Kidney (tissue), 13 donors: ENCODE measurements at regions not wholly inside any gene's neighbourhood (a gene's known extent, or its start where the extent isn't known, plus 50 kb on each side); places are given as distances from the start of the nearest gene placed in this dataset.

Experiments
- DNase-seq, 5 donors: peaks; one replicate each; pipeline ENCODE4 v3.0.0-alpha.2; 2013 to 2020
- FAIRE-seq: peaks from 2 replicates; lab custom pipeline; 2012; peaks lifted over from hg19 to GRCh38; lab: Jason Lieb, UNC
- H3K27ac ChIP-seq, 2 donors: one replicate each; pipeline ENCODE4 v1.7.0; 2013; ENCODE audit warnings: low read depth in 2 of 2, low read length in 2 of 2, inconsistent platforms in 1 of 2
- H3K27me3 ChIP-seq: one replicate; pipeline ENCODE4 v1.7.1; 2013; ENCODE audit warnings: low read length, inconsistent platforms; ENCODE audit not compliant: control insufficient read depth, insufficient read depth
- H3K36me3 ChIP-seq, 3 donors: one replicate each; pipeline versions ENCODE4 v1.7.0 to v1.7.1; 2013; ENCODE audit warnings: low read length in 3 of 3, control low read depth in 1 of 3, inconsistent platforms in 1 of 3; ENCODE audit not compliant: insufficient read depth in 3 of 3, control insufficient read depth in 2 of 3
- H3K4me1 ChIP-seq, 3 donors: one replicate each; pipeline versions ENCODE4 v1.7.0 to v1.7.1; 2013; ENCODE audit warnings: low read length in 3 of 3, inconsistent platforms in 1 of 3, low read depth in 1 of 3; ENCODE audit not compliant: control insufficient read depth in 2 of 3, insufficient read depth in 2 of 3
- H3K4me3 ChIP-seq, 3 donors: one replicate each; pipeline versions ENCODE4 v1.7.0 to v1.8.1; 2013; ENCODE audit warnings: low read length in 3 of 3, control low read depth in 1 of 3, inconsistent platforms in 1 of 3
- H3K9ac ChIP-seq, 3 donors: one replicate each; pipeline versions ENCODE4 v1.7.0 to v1.7.1; 2013; ENCODE audit warnings: low read length in 3 of 3, control low read depth in 1 of 3, inconsistent platforms in 1 of 3
- H3K9me3 ChIP-seq, 3 donors: one replicate each; pipeline versions ENCODE4 v1.7.0 to v1.7.1; 2013; ENCODE audit warnings: low read length in 3 of 3, control low read depth in 1 of 3, inconsistent platforms in 1 of 3; ENCODE audit not compliant: control insufficient read depth in 2 of 3, insufficient read depth in 1 of 3
- intact Hi-C: fragments of 100-400 bp; cut with DNase I; formaldehyde crosslinking; loops from one replicate; pipeline ENCODE4 v1.11.1; 2022
- TF ChIP-seq, protein P1 (sequence below): IDR thresholded peaks from 3 replicates; pipeline ENCODE4 v1.5.1; 2012; ENCODE audit warnings: mild to moderate bottlenecking, moderate library complexity, borderline replicate concordance; ENCODE audit not compliant: insufficient read depth; ENCODE audit errors: extremely low read depth
- donor health status: control.
- donor health status: control.
- donor health status: control.
- donor health status: control.
- donor health status: control.
- donor health status: DM: yes; HTN: yes; CAD: no.
- donor health status: Normal renal cell carcinoma (clear cell type).

DNA sequence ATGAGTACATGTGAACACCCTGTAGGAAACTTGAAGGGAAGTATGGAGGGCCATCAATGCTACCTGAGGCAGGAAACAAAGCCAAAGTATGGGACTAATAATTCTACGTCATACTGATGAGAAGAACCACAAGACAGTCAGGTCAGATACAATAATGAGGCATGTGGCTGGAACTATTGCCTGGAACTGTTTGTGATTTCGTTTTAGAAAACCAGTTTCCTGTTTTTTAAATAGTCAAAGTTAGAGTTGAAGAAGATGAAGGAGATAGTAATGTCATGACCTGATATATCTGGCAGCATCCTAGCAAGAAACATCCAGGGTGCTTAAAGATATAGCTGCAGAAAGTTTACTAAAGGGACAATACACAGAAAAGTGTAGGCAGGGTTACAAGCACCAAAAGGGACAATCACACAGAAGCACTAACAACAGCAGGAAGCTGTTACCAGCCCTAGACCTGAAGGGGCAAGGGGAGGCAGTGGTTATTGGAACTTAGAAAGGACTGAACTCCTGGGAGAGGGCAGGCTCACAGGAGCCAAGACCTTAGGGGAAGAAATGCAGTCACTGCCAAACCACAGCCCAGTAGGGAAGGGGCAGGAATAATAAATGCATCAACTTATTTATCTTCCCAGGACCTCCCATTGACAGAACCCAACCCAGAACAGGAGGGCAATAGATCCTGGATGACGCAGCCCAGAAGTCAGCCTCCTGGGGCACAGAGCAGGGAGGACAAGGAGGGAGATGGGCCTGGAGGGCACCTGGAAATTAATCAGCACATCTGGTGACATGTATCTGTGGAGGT, 302.1 kb upstream of the STT3B start:
- H3K27me3 ChIP-seq: no peaks in the 10 kb centered on the region
- H3K36me3 ChIP-seq: no peaks in the 10 kb centered on the region
- no peak overlapping the region for H3K9ac ChIP-seq
- TF ChIP-seq, protein P1, sequence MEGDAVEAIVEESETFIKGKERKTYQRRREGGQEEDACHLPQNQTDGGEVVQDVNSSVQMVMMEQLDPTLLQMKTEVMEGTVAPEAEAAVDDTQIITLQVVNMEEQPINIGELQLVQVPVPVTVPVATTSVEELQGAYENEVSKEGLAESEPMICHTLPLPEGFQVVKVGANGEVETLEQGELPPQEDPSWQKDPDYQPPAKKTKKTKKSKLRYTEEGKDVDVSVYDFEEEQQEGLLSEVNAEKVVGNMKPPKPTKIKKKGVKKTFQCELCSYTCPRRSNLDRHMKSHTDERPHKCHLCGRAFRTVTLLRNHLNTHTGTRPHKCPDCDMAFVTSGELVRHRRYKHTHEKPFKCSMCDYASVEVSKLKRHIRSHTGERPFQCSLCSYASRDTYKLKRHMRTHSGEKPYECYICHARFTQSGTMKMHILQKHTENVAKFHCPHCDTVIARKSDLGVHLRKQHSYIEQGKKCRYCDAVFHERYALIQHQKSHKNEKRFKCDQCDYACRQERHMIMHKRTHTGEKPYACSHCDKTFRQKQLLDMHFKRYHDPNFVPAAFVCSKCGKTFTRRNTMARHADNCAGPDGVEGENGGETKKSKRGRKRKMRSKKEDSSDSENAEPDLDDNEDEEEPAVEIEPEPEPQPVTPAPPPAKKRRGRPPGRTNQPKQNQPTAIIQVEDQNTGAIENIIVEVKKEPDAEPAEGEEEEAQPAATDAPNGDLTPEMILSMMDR: no peak
- FAIRE-seq (no peak), DNase-seq (no peak)
- no peak overlapping the region for H3K27ac ChIP-seq
- no peaks in the 10 kb centered on the region for H3K9me3 ChIP-seq
- intact Hi-C loops: no loop called here
- no peak overlapping the region for H3K4me3 ChIP-seq
- peaks cover 0 to 2% (median 0%) of the 10 kb centered on the region in 3 donors for H3K4me1 ChIP-seq

DNA sequence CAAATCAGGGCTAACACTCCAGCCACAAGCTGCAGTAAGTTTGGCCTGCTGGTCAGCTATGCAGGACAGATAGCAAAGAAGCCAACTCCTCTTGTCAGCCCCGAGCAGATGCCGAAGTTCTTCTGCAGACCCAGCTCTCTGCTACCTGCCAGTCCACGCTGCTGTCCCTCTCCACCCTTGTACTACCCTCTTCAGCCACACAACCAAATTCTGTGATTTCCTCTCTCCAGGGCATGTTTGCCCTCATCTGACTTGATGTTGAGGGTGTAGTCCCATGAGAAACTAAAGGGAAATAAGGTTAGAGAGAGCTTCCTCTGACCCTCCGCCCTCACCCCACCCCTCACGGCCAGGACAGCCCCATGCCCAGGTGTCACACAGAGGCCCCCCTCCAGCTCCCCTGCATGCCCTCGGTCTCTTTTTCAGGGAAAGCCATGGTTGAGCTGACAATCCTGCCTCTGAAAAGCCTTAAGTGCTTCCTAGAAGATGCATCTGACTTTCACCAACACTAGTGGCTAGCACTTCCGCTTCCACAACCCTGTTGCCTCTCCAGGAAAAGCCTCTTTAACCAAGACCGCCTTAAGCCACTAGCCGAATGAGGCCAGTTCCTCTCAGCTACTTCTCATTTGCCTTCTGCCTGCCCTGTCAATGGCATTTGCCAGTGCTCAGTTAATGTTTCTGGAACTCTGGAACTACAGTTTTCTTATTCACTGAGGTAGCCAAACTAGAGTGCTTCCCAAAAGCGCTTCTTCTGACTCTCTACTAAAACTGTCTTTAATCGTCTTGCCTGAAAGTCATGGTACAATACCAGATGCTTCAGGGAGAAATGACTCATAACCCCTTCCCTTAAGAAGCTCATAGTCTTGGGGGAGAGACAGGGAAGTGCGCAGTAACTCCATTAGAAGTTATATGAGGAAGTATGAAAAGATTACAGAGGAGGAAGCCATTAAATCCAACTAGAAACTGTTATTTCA, 300.4 kb upstream of the STT3B start:
- H3K9me3 ChIP-seq: no peaks in the 10 kb centered on the region
- DNase-seq (no peak), FAIRE-seq (no peak)
- no peaks in the 10 kb centered on the region for H3K27me3 ChIP-seq
- peaks cover 0 to 2% (median 0%) of the 10 kb centered on the region in 3 donors for H3K4me1 ChIP-seq
- no peaks in the 10 kb centered on the region for H3K36me3 ChIP-seq
- no peak overlapping the region for H3K9ac ChIP-seq
- intact Hi-C loops: no loop called here
- H3K27ac ChIP-seq: no peak overlapping the region
- TF ChIP-seq, protein P1: no peak
- H3K4me3 ChIP-seq: no peak overlapping the region

DNA sequence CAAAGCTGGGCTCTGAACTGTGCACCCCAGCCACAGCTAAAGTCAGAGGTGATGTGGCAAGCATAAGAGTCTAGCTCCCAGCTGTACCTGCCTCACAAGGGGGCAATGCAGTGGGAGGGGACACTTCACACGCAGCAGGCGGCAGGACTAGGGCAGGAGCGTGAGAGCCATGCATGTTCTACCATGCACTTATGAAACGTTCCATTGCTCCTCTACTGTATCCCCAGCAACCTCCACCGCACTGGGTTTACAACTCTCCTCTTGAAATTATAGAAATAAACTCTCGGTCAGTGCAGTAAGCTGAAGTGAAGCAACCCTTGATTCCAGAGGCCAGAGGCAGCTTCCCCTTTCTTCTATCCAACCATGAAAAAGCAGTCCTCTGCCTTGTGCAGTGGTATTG, 298.6 kb upstream of the STT3B start:
- FAIRE-seq (no peak), DNase-seq (no peak)
- intact Hi-C loops: no loop called here
- H3K36me3 ChIP-seq: no peaks in the 10 kb centered on the region
- H3K9ac ChIP-seq: no peak overlapping the region
- no peak overlapping the region for H3K4me3 ChIP-seq
- H3K4me1 ChIP-seq: peaks cover 0 to 2% (median 0%) of the 10 kb centered on the region in 3 donors
- H3K27ac ChIP-seq: no peak overlapping the region
- no peaks in the 10 kb centered on the region for H3K27me3 ChIP-seq
- no peaks in the 10 kb centered on the region for H3K9me3 ChIP-seq
- TF ChIP-seq, protein P1: no peak
